ENCODE measurements at regions not wholly inside any gene's neighbourhood (a gene's known extent, or its start where the extent isn't known, plus 50 kb on each side); places are given as distances from the start of the nearest gene placed in this dataset.
"Not testable (repeated sequence)": the region's sequence is repeated elsewhere in the genome, so short reads cannot be mapped to it uniquely, and the experiment has no call there.

DNA sequence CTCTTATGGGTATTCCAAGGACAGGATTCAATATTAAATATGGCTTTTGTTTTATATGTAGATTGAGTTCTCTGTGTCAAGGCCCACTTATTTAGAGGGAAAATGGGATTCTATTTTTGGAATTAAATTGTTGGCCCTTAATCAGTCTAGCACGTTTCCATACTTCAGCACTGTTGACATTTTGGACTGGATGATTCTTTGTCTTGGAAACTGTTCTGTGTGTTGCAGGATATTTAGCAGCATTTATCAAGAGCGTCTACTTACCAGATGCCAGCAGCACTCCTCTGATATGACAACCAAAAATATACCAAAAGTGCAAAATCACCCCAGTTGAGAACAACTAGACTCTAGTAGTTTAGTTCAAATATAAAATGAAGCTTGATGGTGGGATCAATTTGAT is 1027.0 kb upstream of the COX7C start:
- no peak for DNase-seq (ENCODE audit: insufficient read length, low spot score)
- FAIRE-seq: no peak
- TF ChIP-seq POLR2A (IDR thresholded peaks at IDR 0.05; ENCODE audit: low read depth, low read length): no peak

DNA sequence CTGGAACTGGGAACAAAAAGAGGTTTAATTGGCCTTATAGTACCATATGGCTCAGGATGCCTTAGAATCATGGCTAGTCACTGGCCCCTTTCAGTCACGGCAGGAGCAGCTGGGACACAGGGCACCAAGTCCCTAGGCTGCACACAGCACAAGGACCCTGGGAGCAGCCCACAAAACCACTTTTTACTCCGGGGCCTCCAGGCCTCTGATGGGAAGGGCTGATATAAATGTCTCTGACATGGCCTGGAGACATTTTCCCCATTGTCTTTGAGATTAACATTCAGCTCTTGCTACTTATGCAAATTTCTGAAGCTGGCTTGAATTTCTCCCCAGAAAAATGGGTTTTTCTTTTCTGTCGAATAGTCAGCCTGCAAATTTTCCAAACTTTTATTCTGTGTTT is 1026.4 kb upstream of the COX7C start:
- DNase-seq (ENCODE audit: insufficient read length, low spot score): no peak
- FAIRE-seq: no peak
- TF ChIP-seq POLR2A (IDR thresholded peaks at IDR 0.05; ENCODE audit: low read depth, low read length): no peak

DNA sequence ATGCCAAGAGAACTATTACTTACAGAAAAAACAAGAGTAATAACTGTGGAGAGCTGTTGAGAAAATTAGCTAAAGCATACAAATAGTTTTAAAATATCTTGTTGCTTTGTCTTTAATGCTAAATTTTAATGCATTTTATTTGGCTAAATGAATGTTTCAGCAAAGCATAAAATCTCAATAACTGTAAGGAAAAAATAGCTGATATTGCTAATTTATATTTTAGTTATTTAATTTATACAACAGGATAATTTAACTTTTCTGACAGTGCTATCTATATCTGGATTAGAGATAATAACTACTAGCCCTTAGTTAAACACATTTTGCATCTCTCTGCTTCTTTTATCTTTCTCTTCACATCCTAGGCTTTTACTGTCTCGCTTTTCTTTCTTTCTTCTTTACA is 1014.9 kb upstream of the COX7C start:
- DNase-seq (ENCODE audit: insufficient read length, low spot score) (no peak), FAIRE-seq (no peak)
- no peak for TF ChIP-seq POLR2A (IDR thresholded peaks at IDR 0.05; ENCODE audit: low read depth, low read length)

DNA sequence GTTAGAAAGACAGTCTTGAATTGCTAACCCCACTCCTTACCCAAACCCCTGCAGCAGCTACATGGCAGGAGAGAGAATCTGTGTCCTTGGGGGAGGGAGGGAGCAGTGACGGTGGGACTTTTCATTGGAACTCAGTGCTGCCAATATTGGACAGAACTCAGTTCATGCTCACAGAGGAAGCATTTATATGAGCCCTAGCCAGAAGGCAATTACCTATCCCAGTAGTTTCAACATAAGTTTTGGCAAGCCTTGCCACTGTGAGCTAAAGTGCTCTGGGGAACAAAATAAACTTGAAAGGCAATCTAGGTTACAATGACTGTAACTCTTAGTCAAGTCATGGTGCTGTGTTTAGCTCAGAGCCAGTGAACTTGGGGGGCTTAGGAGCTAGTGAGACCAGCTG is 1013.4 kb upstream of the COX7C start:
- no peak for FAIRE-seq
- no peak for DNase-seq (ENCODE audit: insufficient read length, low spot score)
- no peak for TF ChIP-seq POLR2A (IDR thresholded peaks at IDR 0.05; ENCODE audit: low read depth, low read length)

DNA sequence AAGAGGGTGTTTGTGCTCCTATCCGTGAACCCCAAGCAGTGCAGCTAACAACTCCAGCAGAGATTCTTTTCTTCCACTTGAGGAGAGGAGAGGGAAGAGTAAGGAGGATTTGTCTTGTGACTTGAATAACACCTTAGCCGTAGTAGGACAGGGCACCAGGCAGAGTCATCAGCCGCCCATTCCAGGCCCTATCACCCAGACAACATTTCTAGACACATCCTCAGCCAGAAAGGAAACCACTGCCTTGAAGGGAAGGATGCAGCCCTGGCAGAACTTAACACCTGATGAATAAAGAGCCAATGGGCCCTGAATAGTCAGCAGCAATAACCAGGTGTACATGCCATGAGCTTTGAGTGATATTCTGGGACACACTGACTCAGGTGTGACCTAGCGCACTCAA is 1013.0 kb upstream of the COX7C start:
- TF ChIP-seq POLR2A (IDR thresholded peaks at IDR 0.05; ENCODE audit: low read depth, low read length): no peak
- no peak for FAIRE-seq
- no peak for DNase-seq (ENCODE audit: insufficient read length, low spot score)

DNA sequence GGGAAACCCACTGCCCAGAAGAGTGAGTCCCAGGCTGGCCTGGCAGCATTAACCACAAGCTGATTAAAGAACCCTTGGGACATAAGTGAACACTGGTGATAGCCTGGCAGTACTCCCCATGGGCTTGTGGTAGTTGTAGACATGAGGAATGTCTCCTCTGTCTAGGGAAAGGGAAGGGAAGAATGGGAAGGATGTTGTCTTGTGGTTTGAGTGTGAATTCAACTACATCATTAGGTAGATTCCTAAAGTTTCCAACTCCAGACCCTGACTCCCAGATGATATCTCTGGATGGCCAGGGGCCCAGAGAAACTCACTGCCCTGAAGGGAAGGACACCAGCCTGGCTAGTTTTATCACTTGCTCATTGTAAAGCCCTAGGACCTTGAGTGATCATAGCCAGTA is 1012.4 kb upstream of the COX7C start:
- no peak for TF ChIP-seq POLR2A (IDR thresholded peaks at IDR 0.05; ENCODE audit: low read depth, low read length)
- FAIRE-seq: no peak
- DNase-seq (ENCODE audit: insufficient read length, low spot score): no peak

DNA sequence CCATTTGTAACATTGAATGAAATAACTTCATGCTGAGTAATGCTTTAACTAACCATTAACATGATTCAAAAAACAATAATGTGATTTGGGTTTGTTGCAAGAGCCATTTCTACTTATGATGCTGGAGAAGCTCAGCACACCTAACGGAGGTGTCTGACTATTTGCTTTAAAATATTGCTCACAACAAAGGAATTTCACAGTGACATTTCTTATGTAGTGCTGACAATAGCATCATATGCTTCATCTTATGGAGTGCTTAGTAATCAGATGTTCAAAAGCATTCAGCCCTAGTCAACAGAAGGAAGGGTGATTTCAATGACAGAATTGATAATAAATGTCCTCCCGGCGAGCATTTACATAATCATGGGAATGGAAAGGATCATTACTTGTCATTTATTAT is 1003.3 kb upstream of the COX7C start:
- no peak for TF ChIP-seq POLR2A (IDR thresholded peaks at IDR 0.05; ENCODE audit: low read depth, low read length)
- FAIRE-seq (peak; percentile 84), DNase-seq (ENCODE audit: insufficient read length, low spot score) (no peak)

DNA sequence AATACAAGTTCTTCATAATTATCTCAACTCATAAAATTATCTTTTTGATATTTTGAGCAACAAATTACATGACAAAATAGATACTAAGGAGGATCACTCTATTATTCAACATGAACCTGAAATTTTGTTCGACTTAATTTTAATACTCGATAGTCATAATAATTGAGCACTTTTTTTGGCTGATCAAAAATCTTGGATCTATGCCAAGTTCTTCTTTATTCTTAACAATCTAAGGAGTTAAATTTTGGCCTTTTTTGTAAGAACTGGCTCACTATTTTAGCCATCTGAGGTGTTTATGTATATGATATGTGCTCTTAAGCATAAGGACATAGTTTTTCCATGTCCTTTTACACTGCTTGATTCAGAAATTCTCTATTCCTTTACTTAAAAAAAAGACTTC is 996.1 kb upstream of the COX7C start:
- no peak for FAIRE-seq
- no peak for TF ChIP-seq POLR2A (IDR thresholded peaks at IDR 0.05; ENCODE audit: low read depth, low read length)
- DNase-seq (ENCODE audit: insufficient read length, low spot score): no peak

DNA sequence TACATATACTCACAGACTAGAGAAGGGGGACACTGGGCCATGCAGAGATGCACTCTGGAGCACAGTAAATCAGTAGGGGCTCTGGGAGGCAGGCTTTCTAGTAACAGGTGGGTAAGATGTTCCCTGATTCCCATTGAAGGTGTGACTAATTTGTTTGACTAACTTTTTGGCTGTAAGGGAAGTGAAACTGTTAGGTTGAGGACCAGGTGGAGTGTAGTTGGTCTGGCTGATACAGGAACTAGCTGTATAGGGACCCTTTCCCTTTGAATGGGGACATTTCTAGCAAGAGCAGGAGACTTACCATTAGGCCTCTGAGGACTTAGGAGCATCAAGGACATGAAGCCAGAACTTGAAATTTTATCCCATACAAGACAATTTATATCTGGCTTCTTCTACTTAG is 989.6 kb upstream of the COX7C start:
- FAIRE-seq (no peak), DNase-seq (ENCODE audit: insufficient read length, low spot score) (no peak)
- no peak for TF ChIP-seq POLR2A (IDR thresholded peaks at IDR 0.05; ENCODE audit: low read depth, low read length)

DNA sequence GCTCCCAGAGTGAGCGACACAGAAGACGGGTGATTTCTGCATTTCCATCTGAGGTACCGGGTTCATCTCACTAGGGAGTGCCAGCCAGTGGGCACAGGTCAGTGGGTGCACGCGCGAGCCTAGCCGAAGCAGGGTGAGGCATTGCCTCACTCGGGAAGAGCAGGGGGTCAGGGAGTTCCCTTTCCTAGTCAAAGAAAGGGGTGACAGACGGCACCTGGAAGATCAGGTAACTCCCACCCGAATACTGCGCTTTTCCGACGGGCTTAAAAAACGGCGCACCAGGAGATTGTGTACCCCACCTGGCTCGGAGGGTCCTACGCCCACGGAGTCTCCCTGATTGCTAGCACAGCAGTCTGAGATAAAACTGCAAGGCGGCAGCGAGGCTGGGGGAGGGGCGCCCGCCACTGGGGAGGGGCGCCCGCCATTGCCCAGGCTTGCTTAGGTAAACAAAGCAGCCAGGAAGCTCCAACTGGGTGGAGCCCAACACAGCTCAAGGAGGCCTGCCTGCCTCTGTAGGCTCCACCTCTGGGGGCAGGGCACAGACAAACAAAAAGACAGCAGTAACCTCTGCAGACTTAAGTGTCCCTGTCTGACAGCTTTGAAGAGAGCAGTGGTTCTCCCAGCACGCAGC is 979.1 kb upstream of the COX7C start:
- peak; percentile 53 for FAIRE-seq
- not testable (repeated sequence) for DNase-seq (ENCODE audit: insufficient read length, low spot score)

DNA sequence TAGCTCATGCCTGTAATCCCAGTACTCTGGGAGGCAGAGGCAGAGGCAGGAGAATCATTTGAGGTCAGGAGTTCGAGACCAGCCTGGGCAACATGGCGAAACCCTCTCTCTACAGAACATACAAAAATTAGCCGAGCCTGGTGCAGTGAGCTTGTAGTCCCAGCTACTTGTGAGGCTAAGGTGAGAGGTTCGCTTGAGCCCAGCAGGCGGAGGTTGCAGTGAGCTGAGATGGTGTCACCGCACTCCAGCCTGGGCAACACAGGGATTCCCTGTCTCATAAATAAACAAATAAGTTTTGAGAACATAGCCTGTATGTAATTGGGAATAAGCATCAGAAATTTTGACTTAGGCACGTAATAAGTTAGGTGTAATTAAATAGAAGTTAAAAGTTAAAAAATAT is 971.7 kb upstream of the COX7C start:
- DNase-seq (ENCODE audit: insufficient read length, low spot score) (no peak), FAIRE-seq (no peak)
- TF ChIP-seq POLR2A (IDR thresholded peaks at IDR 0.05; ENCODE audit: low read depth, low read length): no peak

DNA sequence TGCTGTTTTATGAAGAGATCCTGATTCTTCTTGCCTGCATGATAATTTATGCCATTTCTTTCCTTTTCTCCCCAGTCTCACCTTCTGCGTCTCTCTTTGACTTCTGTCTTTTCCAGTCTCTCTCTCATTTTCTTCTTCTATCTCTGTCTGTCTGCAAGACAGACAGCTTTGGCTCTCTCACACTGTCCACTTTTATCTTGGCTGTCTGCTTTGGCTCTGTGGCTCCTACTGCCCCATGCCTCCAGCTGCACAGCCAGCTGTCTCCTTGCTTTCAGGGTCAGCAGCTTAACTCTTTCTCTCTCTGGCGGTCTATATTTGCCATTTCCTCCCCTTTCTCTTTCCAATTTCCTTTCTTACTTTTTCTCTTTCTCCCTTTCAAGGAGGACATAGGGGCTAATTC is 971.1 kb upstream of the COX7C start:
- FAIRE-seq (no peak), DNase-seq (ENCODE audit: insufficient read length, low spot score) (no peak)
- TF ChIP-seq POLR2A (IDR thresholded peaks at IDR 0.05; ENCODE audit: low read depth, low read length): no peak

DNA sequence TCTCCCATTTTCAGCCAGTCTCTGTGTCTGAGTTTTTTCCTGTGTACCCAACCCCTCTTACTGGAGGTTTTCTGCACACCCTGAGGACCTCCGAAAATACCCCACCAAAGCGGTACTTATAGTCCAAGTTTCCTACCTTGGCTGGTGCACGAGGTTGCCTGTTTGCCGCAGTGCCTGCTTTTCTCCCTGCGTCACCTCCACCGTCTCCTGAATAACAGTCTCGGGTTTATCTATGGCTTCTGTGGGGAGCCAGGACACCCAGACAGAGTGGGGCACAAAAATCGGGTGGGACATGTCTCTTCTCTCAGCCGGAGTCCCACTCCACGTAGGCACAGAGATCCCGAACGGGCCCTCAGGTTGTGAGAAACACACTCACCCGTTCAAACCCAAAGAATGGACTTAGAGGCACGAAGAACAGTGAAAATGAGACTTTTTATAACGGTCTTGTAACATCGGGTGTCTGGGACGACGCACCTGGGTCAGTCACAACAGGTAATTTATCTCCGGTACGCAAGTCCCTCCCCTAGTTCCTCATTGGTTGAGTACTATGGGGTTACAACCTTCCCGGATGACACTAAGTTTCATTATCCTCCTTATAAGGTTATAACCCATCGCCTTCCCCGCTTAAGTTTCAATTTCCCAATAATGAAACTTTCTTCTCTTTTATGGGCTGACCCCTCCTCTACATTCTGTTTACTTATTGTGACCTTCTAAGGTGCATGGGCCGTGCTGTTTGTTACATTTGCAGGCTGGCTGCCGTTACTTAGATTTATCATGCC is 970.2 kb upstream of the COX7C start:
- FAIRE-seq: peak; percentile 94
- no peak for DNase-seq (ENCODE audit: insufficient read length, low spot score)
- no peak for TF ChIP-seq POLR2A (IDR thresholded peaks at IDR 0.05; ENCODE audit: low read depth, low read length)

DNA sequence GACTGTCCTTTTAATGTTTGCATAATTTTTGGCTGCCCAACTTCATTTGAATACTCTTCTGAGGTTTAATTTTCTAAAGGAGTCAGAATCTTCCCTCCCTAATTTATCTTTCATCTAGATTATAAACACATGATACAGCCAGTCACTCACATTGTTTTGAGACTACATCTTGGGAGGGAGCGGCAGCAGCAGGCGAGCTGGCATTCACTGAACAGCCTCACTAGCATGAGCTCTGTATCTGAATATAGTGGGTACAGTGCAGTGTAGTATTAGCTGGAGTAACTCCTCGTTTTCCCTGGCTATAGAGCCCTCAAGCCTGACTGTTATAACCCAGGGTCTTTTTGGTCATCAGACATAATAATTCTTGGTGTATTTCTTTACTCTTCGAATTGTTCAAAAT is 969.2 kb upstream of the COX7C start:
- no peak for TF ChIP-seq POLR2A (IDR thresholded peaks at IDR 0.05; ENCODE audit: low read depth, low read length)
- peak; percentile 85 for FAIRE-seq

DNA sequence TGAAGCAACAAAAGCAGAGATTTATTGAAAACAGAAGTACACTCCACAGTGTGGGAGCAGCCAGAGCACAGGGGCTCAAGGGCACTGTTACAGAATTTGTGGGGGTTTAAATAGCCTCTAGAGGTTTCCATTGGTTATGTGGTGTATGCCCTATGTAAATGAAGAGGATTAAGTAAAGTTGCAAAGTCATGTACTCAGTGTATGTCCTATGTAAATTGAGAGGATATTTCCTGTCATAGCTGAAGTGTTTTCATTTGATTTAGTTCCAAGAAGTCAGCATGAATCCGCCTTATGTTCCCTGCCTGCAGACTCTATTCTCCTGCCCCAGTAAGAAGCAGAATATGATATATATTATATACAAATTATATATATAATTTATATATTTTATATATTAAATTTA is 966.0 kb upstream of the COX7C start:
- FAIRE-seq (no peak), DNase-seq (ENCODE audit: insufficient read length, low spot score) (no peak)
- no peak for TF ChIP-seq POLR2A (IDR thresholded peaks at IDR 0.05; ENCODE audit: low read depth, low read length)

More for the DNA sequence above, 969.2 kb upstream of the COX7C start:
- DNase-seq (ENCODE audit: insufficient read length, low spot score): no peak

DNA sequence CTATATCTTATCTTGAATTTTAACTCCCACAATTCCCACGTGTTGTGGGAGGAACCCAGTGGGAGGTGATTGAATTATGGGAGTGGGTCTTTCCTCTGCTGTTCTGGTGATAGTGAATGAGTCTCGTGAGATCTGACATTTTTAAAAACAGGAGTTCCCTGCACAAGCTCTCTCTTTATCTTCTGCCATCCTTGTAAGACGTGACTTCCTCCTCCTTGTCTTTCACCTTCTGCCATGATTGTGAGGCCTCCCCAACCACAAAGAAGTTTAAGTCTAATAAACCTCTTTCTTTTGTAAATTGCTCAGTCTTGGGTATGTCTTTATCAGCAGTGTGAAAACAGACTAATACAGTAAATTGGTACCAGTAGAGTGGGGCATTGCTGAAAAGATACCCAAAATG is 963.6 kb upstream of the COX7C start:
- DNase-seq (ENCODE audit: insufficient read length, low spot score); FAIRE-seq: not testable (repeated sequence)

Measured in H54 (cell line).